HG02973 (cell line): ENCODE measurements at regions not wholly inside any gene's neighbourhood (a gene's known extent, or its start where the extent isn't known, plus 50 kb on each side); places are given as distances from the start of the nearest gene placed in this dataset.

Source experiments
- ATAC-seq: cut with Tn5 transposase; IDR thresholded peaks from one replicate; pipeline ENCODE4 v1.9.1; 2021; ENCODE audit warnings: moderate library complexity; ENCODE audit not compliant: unreplicated experiment

DNA sequence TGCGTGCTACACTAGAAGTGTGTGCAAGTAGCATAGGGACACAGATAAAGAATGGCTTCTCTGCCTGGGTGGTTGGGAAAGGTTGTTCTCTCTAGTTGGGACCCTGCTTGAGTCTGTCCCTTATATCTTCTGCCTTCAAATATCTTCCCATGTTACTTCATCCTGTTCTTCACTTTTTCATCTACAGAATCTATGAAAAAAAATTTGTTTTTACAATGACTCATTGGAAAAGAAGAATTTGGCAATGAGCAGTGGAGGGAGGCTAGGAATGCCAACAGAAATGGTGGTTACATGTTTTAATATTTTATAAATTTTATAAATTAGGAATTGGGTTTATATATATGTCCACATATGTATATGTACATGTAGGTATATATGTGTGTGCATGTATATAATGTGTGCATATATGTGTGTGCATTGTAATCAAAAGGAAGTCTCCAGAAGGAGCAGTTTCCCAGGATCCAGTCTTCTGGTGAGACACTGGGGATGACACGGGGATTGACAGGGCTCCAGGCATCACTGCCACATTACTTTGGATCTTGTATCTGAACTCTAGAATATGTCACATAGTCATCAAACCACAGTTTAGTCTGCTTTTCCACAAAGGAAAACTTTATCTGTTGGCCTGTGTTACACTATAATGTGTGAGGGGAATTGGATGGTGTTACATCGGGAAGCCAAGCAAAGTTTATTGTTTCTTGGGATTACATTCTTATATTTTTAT lies 75.3 kb upstream of the RIPOR2 start:
- no peak for ATAC-seq

DNA sequence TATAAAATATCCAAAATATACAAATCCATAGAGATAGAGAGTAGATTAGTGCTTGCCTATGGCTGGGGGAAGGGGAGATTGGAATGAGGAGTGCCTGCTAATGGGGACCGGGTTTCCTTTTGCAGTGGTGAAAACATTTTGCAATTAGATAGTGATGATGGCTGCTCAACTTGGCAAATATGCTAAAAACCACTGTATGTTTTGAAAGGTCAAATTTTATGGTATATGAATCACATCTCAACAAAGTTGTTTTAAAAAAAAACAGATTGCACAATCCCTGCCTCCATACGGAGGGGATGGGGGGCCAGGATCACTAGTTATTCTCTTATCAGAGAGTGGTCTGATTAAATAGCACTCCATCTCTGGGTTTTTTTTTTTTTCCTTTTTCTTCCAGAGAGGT lies 76.9 kb upstream of the RIPOR2 start:
- no peak for ATAC-seq

DNA sequence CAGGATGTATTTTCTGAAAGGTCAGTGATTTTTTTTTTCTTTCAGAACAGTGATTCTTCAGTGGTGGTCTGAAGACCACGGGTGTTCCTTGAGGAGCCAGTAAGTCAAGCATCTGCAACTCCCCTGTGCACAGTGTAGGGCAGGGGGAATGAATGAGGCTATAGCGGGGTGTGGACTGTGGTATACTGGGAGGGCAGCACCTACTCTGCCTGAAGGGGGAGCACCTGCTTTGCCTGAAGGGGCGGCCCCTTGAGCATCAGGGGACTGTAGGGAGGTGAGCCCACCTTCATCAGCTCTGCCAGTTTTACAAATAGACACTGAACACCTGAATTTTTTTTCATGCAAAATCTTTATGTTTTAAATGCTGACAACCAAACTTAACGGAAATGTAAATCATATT lies 77.5 kb upstream of the RIPOR2 start:
- no peak for ATAC-seq

- no peak for ATAC-seq
Measured at GRCh38 chr6:25014369-25014768, 78.6 kb upstream of the RIPOR2 start.

- no peak for ATAC-seq
Measured at GRCh38 chr6:25014791-25015560, 79.2 kb upstream of the RIPOR2 start.

GRCh38 chr6:25016014-25016720 lies 80.4 kb upstream of the RIPOR2 start:
- no peak for ATAC-seq

- ATAC-seq: no peak
Measured at GRCh38 chr6:25017486-25017885, 81.7 kb upstream of the RIPOR2 start.

GRCh38 chr6:25017932-25018567 lies 82.3 kb upstream of the RIPOR2 start:
- peak; percentile 63 for ATAC-seq

DNA sequence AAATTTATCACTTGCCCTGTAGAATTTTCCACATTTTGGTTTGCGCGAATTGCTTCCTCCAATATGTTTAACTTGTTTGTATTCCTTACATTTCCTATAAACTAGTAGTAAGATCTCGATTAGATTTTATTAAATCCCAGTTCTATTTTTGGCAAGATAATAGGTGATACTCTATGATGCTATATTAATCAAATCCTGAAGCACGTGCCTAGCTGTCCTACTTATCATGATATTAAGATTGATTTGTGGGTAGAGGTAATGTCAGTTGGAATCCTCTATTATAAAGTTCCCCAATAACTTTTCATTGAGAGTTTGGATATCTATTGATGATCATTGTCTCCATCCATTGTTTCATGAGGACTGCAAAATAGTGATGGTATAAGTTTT lies 82.8 kb upstream of the RIPOR2 start:
- no peak for ATAC-seq

GRCh38 chr6:25022140-25022553 lies 86.4 kb upstream of the RIPOR2 start:
- no peak for ATAC-seq

- no peak for ATAC-seq
Measured at GRCh38 chr6:25023781-25024180, 88.0 kb upstream of the RIPOR2 start.

DNA sequence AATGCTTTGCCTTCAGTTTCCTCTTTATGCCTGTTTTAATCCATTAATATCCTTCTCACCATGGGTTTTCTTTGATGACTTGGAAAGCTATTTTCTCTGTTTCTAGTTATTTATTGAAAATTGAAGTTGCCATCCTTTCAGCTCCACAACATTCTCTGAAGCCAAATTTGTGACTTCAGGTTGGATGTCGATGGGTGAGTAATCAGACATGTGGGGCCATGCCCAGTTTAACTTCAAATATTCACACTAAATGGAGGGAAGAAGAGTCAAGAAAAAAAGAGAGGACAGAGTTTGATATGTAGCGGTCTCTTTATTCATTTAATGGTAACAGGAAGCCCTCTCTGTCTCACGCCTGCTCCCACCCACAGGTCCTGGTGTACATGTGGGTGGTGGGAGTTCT lies 89.1 kb upstream of the RIPOR2 start:
- no peak for ATAC-seq

DNA sequence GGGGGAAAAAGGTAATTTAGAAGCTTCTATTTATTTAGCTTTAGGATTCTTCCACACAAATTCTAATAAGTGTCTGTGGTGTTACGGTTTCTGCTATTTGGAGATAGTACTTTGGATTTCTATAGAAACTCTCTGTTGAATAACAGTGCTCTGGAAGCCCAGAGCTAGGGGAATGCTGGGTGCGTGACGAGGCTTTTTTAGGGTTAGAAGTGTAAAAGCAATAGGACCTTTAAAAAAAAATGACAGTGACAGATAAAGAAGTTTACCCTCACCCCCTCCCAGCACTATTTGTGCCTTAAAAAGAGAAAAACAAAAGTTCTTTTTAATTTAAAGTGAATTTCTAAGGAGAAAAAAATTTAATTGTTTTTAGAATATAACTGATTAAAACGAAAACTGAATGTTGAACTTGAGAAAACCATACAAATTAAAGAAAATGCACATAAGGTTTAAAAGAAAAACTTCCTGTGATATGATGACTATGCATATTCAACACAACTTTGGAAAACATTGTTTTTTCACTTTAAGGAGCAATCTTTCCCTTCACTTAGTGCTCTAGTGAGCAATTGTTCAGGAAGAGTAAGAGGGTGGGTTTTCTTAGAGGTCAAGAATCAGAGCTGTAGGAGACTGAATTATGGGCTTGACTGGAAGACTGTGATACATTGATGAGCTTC lies 89.6 kb upstream of the RIPOR2 start:
- no peak for ATAC-seq

DNA sequence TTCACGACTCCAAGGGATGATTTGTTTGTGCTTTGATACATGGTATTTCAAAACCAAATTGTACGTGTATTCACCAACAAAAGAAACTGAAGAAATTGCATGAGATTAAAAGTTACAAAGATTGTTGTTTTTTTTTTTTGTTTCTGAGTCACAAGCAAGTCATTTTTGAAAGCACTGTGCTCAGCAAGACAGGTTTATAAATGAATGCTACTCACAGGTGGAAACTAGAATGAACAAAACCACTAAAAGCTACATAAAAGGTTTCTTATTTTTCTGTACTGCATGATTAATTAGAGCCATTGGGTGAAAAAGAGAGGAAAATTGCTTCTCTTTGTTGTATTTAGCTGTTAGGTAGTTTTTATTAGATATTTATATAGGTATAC lies 90.2 kb upstream of the RIPOR2 start:
- ATAC-seq: no peak

DNA sequence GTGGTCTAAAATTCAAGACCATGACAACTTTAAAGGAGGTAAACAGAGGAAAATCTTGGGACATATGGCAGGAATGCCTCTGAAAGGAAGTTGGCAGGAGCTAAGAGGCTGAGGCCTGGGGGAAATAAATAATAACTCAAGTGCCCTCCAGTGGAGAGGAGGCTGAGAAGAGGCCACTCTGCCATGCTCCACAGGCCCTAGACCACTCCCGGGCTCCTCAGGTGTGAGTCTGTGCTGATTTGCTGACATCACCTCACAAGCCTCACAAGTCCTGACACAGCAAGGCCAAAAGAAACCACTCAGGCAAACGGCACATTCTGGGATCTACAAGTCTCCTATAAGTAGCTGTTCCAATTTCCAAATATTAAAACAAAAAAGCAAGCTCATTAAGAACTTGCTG lies 91.0 kb upstream of the RIPOR2 start:
- ATAC-seq: no peak

DNA sequence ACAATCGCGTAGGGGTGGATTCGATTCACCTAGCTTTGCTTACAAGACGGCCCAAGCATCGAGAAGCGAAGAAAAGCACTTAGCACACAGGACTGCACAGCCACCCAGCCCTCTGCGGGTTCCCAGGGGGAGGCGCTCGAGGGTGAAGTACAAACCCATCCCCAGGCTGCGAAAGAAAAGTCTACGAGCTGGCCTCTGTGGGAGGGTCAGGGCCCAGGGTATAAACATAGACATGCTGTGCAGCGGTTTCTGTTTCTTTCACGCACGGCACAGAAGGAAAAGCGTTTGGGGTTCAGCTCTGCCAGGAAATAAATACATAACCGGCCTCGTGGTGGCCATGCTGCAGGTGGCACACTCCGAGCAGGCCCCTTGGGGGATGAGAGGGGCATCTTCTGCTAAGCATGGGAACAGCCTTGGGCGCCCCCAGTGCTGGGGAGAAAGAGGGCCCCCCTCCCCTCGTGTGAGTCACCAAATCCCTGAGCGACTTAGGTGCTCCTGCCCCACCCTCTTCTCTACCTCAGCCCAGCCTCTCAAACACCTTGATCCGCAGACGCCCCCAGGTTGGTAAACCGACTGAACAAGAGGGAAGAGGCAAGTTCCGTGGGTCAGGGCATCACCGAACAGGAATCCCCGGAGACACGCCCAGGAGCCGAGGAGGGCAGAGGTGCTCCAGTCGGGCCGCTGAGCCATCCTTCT lies 91.6 kb upstream of the RIPOR2 start:
- ATAC-seq: peak; percentile 95

DNA sequence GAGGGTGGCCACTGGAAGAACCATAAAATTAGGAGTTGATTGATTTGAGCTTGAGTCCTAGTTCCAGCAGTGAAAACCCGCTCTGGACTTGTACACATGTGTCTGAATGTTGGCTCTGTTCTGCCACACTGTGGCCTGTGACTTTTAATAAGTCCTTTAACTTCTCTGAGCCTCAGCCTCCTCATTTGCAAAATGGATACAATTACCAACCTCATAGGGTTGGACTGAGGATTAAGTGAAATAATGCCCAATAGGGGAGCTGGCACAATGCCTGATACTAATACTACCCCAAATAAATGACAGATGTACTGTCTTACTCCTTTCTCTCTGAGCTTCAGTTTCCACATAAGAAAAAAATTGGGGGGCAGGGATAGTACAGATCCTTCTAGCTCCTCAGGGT lies 92.6 kb upstream of the RIPOR2 start:
- no peak for ATAC-seq

DNA sequence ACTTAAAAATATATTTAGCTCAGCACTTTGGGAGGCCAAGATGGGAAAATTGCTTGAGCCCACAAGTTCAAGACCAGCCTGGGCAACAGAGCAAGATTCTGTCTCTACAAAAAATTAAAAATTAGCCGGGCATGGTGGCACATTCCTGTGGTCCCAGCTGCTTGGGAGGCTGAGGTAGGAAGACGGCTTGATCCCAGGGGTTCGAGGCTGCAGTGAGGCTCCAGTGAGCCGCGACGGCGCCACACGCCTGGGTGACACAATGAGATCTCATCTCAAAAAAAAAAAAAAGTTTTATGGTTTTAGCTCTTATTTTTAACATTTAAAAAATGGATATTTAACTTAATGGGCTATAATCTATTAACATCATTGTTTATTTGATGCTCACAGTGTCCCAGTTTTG lies 97.2 kb upstream of the RIPOR2 start:
- ATAC-seq: no peak

DNA sequence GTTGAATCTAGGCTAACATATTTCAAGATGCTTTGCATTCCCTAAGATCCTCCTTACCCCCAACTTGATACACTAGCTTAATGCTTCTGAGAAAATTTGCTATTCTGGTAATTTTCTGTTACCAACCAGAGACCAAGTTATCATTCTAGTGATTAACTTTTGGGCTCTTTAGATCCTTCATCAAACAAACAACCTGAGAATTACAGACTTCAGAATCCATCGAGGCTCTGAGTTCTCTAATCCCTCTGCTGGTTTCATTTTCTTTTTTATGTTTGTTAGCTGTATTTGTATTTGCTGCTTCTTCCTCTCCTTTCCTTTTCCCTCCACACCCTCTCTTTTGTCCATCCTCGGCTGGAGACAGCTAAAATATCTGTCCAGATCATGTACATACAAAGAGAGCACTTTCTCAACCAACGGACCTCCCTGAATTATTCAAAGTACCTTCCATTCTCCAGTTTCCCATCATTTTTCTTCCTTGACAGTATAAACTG lies 98.7 kb upstream of the RIPOR2 start:
- no peak for ATAC-seq

DNA sequence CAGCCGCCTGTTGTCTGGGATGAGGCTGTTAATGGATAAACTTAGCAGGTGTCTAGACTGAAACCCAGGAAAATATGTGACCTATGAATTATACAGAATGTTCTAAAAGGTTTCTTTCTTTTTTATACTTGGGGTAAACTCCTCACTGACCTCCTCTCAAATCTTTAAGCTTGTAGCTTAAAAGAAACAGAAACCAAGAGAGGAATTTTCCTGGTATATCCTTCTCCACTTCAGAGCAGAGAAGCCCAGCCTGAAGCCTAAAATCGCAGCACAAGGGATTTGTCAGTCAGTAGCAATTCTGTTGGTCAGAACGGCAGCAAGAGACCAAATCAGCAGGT lies 99.4 kb upstream of the RIPOR2 start:
- ATAC-seq: peak; percentile 20
